Fibroblast of pulmonary artery (primary cell): ENCODE measurements at regions not wholly inside any gene's neighbourhood (a gene's known extent, or its start where the extent isn't known, plus 50 kb on each side); places are given as distances from the start of the nearest gene placed in this dataset.

Experiments
- DNase-seq: peaks from one replicate; pipeline ENCODE4 v3.0.0-alpha.2; 2010; ENCODE audit warnings: low read depth
- H3K4me3 ChIP-seq: replicated peaks from 2 replicates; pipeline ENCODE4 v1.5.1; 2011; ENCODE audit warnings: low read depth, mild to moderate bottlenecking, control low read depth, low read length, moderate library complexity
- CTCF ChIP-seq: IDR thresholded peaks from 2 replicates; pipeline ENCODE4 v1.5.1; 2011; ENCODE audit warnings: mild to moderate bottlenecking, control low read depth, low read length, inconsistent platforms; ENCODE audit errors: missing control alignments

GRCh38 chr6:34610819-34611477 lies 54.8 kb upstream of the SPDEF start:
- H3K4me3 ChIP-seq: no peak overlapping the region
- TF ChIP-seq CTCF: no peak
- peak; percentile 87 for DNase-seq

GRCh38 chr6:34608321-34609091 lies 52.4 kb upstream of the SPDEF start:
- no peak overlapping the region for H3K4me3 ChIP-seq
- no peak for DNase-seq
- TF ChIP-seq CTCF: no peak

GRCh38 chr6:34606477-34607265 lies 50.5 kb upstream of the SPDEF start:
- DNase-seq: no peak
- H3K4me3 ChIP-seq: no peak overlapping the region
- no peak for TF ChIP-seq CTCF
